Liver (tissue), 8 donors: ENCODE measurements at regions not wholly inside any gene's neighbourhood (a gene's known extent, or its start where the extent isn't known, plus 50 kb on each side); places are given as distances from the start of the nearest gene placed in this dataset.

Experiments
- DNase-seq: peaks from one replicate; pipeline ENCODE4 v3.0.0-alpha.2; 2017; ENCODE audit warnings: low spot score
- H3K27ac ChIP-seq, 2 donors: one replicate each; pipeline ENCODE4 v1.7.0; 2013; ENCODE audit warnings: inconsistent platforms in 2 of 2, low read length in 2 of 2, control low read depth in 1 of 2, low read depth in 1 of 2, mild to moderate bottlenecking in 1 of 2
- H3K27me3 ChIP-seq, 4 donors: one replicate each; pipeline versions ENCODE4 v1.6.1 to v1.7.0; 2013; ENCODE audit warnings: low read length in 3 of 4, inconsistent platforms in 1 of 4, mild to moderate bottlenecking in 1 of 4, moderate library complexity in 1 of 4; ENCODE audit not compliant: control insufficient read depth in 4 of 4, insufficient read depth in 4 of 4
- H3K36me3 ChIP-seq, 4 donors: one replicate each; pipeline versions ENCODE4 v1.6.1 to v1.7.0; 2013; ENCODE audit warnings: low read length in 3 of 4, mild to moderate bottlenecking in 3 of 4, low read depth in 1 of 4, moderate library complexity in 1 of 4; ENCODE audit not compliant: control insufficient read depth in 4 of 4, insufficient read depth in 3 of 4
- H3K4me1 ChIP-seq, 4 donors: one replicate each; pipeline versions ENCODE4 v1.6.1 to v1.7.0; 2013; ENCODE audit warnings: low read length in 3 of 4, mild to moderate bottlenecking in 3 of 4, moderate library complexity in 1 of 4; ENCODE audit not compliant: control insufficient read depth in 4 of 4, insufficient read depth in 4 of 4
- H3K4me3 ChIP-seq, 3 donors: one replicate each; pipeline versions ENCODE4 v1.6.1 to v1.7.0; 2013; ENCODE audit warnings: low read length in 3 of 3, control low read depth in 1 of 3, low read depth in 1 of 3, mild to moderate bottlenecking in 1 of 3
- H3K9ac ChIP-seq, 2 donors: one replicate each; pipeline ENCODE4 v1.7.0; 2013; ENCODE audit warnings: low read length in 2 of 2, mild to moderate bottlenecking in 2 of 2, moderate library complexity in 2 of 2, control low read depth in 1 of 2, low read depth in 1 of 2
- H3K9me3 ChIP-seq, 4 donors: one replicate each; pipeline versions ENCODE4 v1.6.1 to v1.7.0; 2013; ENCODE audit warnings: low read length in 3 of 4; ENCODE audit not compliant: control insufficient read depth in 4 of 4
- EGR1 ChIP-seq, 2 donors: IDR thresholded peaks; 2 replicates each; pipeline ENCODE4 v1.6.1; 2016 to 2018; ENCODE audit warnings: antibody characterized with exemption in 2 of 2, low read depth in 2 of 2
- FOXA2 ChIP-seq: IDR thresholded peaks from 2 replicates; pipeline ENCODE4 v1.6.1; 2016; ENCODE audit warnings: antibody characterized with exemption
- GABPA ChIP-seq, 2 donors: IDR thresholded peaks in 1 of 2; conservative IDR thresholded peaks in 1 of 2; 2 replicates each; pipeline ENCODE4 v1.6.1; 2016; ENCODE audit warnings: antibody characterized with exemption in 2 of 2, mild to moderate bottlenecking in 1 of 2, moderate library complexity in 1 of 2
- HNF4A ChIP-seq, 2 donors: conservative IDR thresholded peaks; 2 replicates each; pipeline ENCODE4 v1.6.1; 2016; ENCODE audit warnings: antibody characterized with exemption in 2 of 2, mild to moderate bottlenecking in 2 of 2
- HNF4G ChIP-seq: IDR thresholded peaks from 2 replicates; pipeline ENCODE4 v1.6.1; 2016; ENCODE audit warnings: antibody characterized with exemption
- NR2F2 ChIP-seq: IDR thresholded peaks from 2 replicates; pipeline ENCODE4 v1.6.1; 2016; ENCODE audit warnings: antibody characterized with exemption
- RAD21 ChIP-seq, 2 donors: IDR thresholded peaks; 2 replicates each; pipeline ENCODE4 v1.6.1; 2016; ENCODE audit warnings: antibody characterized with exemption in 2 of 2, mild to moderate bottlenecking in 2 of 2
- RXRA ChIP-seq, 2 donors: IDR thresholded peaks; 2 replicates each; pipeline ENCODE4 v1.6.1; 2017 to 2018; ENCODE audit warnings: antibody characterized with exemption in 2 of 2, mild to moderate bottlenecking in 1 of 2
- TAF1 ChIP-seq: conservative IDR thresholded peaks from 2 replicates; pipeline ENCODE4 v1.6.1; 2016; ENCODE audit warnings: antibody characterized with exemption, mild to moderate bottlenecking
- WGBS: extraction: QIAGEN DNeasy Blood & Tissue Kit; methylation state at CpG from one replicate; pipeline ENCODE4 v1.1.7; 2013; 5-methylcytosine and 5-hydroxymethylcytosine counted together
- TF ChIP-seq, protein P1 (sequence below): IDR thresholded peaks from 2 replicates; pipeline ENCODE4 v1.6.1; 2016; ENCODE audit warnings: antibody characterized with exemption
- TF ChIP-seq, protein P2 (sequence below): fragments of 150-350 bp; IDR thresholded peaks from 2 replicates; pipeline ENCODE4 v1.5.1; 2017; ENCODE audit warnings: improper control_type of control experiment, low read depth, low read length; ENCODE audit not compliant: missing input control
- TF ChIP-seq, protein P3 (sequence below): IDR thresholded peaks from 2 replicates; pipeline ENCODE4 v1.6.1; 2016; ENCODE audit warnings: antibody characterized with exemption, mild to moderate bottlenecking
- TF ChIP-seq, protein P4 (sequence below): IDR thresholded peaks from 2 replicates; pipeline ENCODE4 v1.6.1; 2016; ENCODE audit warnings: antibody characterized with exemption
- donor health status: healthy.
- donor health status: healthy.
- donor health status: healthy.
- donor health status: healthy.
- donor health status: healthy.

DNA sequence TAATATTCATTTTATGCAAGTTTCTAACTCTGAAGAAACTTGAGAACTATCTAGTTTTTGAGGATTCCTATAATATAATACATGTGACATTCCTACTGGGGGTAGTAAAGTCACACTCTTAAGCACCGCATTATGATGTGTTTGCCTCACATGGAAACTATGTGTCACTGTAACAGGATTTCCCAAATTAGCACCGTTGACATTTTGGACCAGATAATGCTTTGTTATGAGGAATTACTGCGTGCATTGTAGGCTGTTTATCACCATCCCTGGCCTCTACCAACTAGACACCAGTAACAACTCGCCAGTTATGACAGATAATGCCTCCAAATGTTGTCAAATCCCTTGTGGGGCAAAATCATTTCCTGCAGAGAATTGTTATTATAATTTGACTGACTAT is 267.8 kb downstream of the RAP2B start (continued):
- TF ChIP-seq, protein P1, sequence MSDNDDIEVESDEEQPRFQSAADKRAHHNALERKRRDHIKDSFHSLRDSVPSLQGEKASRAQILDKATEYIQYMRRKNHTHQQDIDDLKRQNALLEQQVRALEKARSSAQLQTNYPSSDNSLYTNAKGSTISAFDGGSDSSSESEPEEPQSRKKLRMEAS: no peak

DNA sequence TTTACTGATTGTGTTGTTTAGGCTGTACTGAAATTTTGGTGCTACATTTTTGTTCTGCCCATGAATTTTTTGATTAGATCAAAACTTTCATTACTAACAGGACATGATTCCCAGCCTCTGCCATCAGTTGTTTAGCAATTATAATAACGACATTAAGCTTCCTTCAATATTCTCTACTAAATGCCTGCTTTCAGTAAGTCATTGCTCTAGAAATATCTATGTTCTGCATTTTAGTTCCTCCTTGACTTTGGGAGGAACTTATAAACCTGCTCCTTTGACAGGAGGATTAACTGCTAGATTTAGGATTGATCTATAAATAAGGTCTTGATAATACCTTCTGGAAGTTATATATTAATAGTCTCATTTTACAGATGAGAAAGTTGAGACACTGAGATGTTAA is 269.1 kb downstream of the RAP2B start:
- Histone ChIP-seq H3K36me3 (no peaks in the 10 kb centered on the region), H3K4me3 (no peak overlapping the region), H3K27me3 (peaks cover 0 to 3% (median 0%) of the 10 kb centered on the region in 4 donors), H3K4me1 (no peaks in the 10 kb centered on the region), H3K9me3 (no peaks in the 10 kb centered on the region), H3K27ac (no peak overlapping the region), H3K9ac (no peak overlapping the region)
- TF ChIP-seq RXRA (IDR thresholded peaks at IDR 0.05) (no peak), TAF1 (no peak), NR2F2 (no peak), GABPA (IDR thresholded peaks at IDR 0.05 in 1 of 2, conservative IDR thresholded peaks at IDR 0.05 in 1 of 2) (no peak)
- TF ChIP-seq, protein P2, sequence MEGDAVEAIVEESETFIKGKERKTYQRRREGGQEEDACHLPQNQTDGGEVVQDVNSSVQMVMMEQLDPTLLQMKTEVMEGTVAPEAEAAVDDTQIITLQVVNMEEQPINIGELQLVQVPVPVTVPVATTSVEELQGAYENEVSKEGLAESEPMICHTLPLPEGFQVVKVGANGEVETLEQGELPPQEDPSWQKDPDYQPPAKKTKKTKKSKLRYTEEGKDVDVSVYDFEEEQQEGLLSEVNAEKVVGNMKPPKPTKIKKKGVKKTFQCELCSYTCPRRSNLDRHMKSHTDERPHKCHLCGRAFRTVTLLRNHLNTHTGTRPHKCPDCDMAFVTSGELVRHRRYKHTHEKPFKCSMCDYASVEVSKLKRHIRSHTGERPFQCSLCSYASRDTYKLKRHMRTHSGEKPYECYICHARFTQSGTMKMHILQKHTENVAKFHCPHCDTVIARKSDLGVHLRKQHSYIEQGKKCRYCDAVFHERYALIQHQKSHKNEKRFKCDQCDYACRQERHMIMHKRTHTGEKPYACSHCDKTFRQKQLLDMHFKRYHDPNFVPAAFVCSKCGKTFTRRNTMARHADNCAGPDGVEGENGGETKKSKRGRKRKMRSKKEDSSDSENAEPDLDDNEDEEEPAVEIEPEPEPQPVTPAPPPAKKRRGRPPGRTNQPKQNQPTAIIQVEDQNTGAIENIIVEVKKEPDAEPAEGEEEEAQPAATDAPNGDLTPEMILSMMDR: no peak
- no peak for DNase-seq
- 66% methylated on average over 1 of the region's 1 CpG for WGBS

GRCh38 chr3:153437666-153438065 is 275.6 kb downstream of the RAP2B start:
- Histone ChIP-seq H3K9me3 (no peaks in the 10 kb centered on the region), H3K4me1 (no peaks in the 10 kb centered on the region), H3K27ac (no peak overlapping the region), H3K36me3 (no peaks in the 10 kb centered on the region), H3K9ac (no peak overlapping the region), H3K27me3 (peaks cover 0 to 3% (median 0%) of the 10 kb centered on the region in 4 donors), H3K4me3 (no peak overlapping the region)
- TF ChIP-seq RXRA (IDR thresholded peaks at IDR 0.05) (no peak), HNF4G (no peak), RAD21 (IDR thresholded peaks at IDR 0.05) (no peak), HNF4A (conservative IDR thresholded peaks at IDR 0.05) (no peak), EGR1 (IDR thresholded peaks at IDR 0.05; ENCODE audit: low read depth in 2 of 2) (no peak)
- TF ChIP-seq, protein P2: no peak
- WGBS: 40% methylated on average over 2 of the region's 2 CpGs
- no peak for DNase-seq

- Histone ChIP-seq H3K27me3 (no peaks in the 10 kb centered on the region), H3K9ac (no peak overlapping the region), H3K9me3 (no peaks in the 10 kb centered on the region), H3K4me1 (no peaks in the 10 kb centered on the region), H3K4me3 (no peak overlapping the region), H3K36me3 (no peaks in the 10 kb centered on the region), H3K27ac (no peak overlapping the region)
- no peak for DNase-seq
- 74% methylated on average over 3 of the region's 3 CpGs for WGBS
- TF ChIP-seq FOXA2 (no peak), RAD21 (IDR thresholded peaks at IDR 0.05) (no peak)
- TF ChIP-seq, protein P3, sequence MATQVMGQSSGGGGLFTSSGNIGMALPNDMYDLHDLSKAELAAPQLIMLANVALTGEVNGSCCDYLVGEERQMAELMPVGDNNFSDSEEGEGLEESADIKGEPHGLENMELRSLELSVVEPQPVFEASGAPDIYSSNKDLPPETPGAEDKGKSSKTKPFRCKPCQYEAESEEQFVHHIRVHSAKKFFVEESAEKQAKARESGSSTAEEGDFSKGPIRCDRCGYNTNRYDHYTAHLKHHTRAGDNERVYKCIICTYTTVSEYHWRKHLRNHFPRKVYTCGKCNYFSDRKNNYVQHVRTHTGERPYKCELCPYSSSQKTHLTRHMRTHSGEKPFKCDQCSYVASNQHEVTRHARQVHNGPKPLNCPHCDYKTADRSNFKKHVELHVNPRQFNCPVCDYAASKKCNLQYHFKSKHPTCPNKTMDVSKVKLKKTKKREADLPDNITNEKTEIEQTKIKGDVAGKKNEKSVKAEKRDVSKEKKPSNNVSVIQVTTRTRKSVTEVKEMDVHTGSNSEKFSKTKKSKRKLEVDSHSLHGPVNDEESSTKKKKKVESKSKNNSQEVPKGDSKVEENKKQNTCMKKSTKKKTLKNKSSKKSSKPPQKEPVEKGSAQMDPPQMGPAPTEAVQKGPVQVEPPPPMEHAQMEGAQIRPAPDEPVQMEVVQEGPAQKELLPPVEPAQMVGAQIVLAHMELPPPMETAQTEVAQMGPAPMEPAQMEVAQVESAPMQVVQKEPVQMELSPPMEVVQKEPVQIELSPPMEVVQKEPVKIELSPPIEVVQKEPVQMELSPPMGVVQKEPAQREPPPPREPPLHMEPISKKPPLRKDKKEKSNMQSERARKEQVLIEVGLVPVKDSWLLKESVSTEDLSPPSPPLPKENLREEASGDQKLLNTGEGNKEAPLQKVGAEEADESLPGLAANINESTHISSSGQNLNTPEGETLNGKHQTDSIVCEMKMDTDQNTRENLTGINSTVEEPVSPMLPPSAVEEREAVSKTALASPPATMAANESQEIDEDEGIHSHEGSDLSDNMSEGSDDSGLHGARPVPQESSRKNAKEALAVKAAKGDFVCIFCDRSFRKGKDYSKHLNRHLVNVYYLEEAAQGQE: no peak
- TF ChIP-seq, protein P1: no peak
- TF ChIP-seq, protein P4, sequence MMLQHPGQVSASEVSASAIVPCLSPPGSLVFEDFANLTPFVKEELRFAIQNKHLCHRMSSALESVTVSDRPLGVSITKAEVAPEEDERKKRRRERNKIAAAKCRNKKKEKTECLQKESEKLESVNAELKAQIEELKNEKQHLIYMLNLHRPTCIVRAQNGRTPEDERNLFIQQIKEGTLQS: no peak
Measured at GRCh38 chr3:153438271-153438670, 276.2 kb downstream of the RAP2B start.
